ENCODE measurements at regions not wholly inside any gene's neighbourhood (a gene's known extent, or its start where the extent isn't known, plus 50 kb on each side); places are given as distances from the start of the nearest gene placed in this dataset.

DNA sequence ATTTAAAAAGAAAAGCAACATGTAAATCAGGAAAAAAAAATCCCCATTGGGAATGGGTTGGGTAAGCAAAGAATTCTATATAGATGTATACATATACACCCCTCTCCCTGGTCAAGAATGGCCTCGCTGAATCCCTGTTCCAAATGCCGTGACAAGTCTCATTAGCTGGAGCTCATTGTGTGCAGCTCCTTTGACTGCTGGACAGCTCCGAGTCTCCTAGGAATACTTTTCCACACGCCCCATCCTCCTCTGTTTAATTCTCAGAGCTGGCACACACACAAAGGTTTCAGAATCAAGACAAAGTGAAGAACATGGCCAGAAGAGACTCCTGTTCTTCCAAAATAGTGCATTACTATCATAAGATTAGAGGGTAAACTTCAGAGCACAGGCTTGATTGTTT is 130.9 kb upstream of the MKLN1 start:
- TF ChIP-seq POLR2A (IDR thresholded peaks at IDR 0.05; ENCODE audit: borderline replicate concordance, extremely low read depth, insufficient read depth, insufficient read length), result no peak
- no peak for TF ChIP-seq CTCF (IDR thresholded peaks at IDR 0.05 in 2 of 3, conservative IDR thresholded peaks at IDR 0.05 in 1 of 3; ENCODE audit: borderline replicate concordance in 1 of 3, insufficient read depth in 1 of 3, low read depth in 2 of 3, low read length in 2 of 3)
- no peak for TF ChIP-seq TCF7L2 (IDR thresholded peaks at IDR 0.05; ENCODE audit: borderline replicate concordance, extremely low read depth, insufficient read depth, insufficient read length)
- no peak for TF ChIP-seq RAD21 (IDR thresholded peaks at IDR 0.05; ENCODE audit: low read depth)
- TF ChIP-seq SRF (IDR thresholded peaks at IDR 0.05; ENCODE audit: low read depth), result no peak
- TF ChIP-seq SP1 (IDR thresholded peaks at IDR 0.05; ENCODE audit: low read depth), result no peak
